ENCODE measurements at regions not wholly inside any gene's neighbourhood (a gene's known extent, or its start where the extent isn't known, plus 50 kb on each side); places are given as distances from the start of the nearest gene placed in this dataset.
"Not testable (repeated sequence)": the region's sequence is repeated elsewhere in the genome, so short reads cannot be mapped to it uniquely, and the experiment has no call there.

GRCh38 chr1:213585402-213585801 is 402.4 kb upstream of the PROX1 start:
- DNase-seq (ENCODE audit: low read depth), result no peak

GRCh38 chr1:213585959-213586586 is 401.7 kb upstream of the PROX1 start:
- no peak for DNase-seq (ENCODE audit: low read depth)

- no peak for DNase-seq (ENCODE audit: low read depth)
Observed at GRCh38 chr1:213586587-213586972, 401.2 kb upstream of the PROX1 start.

- no peak for DNase-seq (ENCODE audit: low read depth)
Observed at GRCh38 chr1:213596729-213597128, 391.0 kb upstream of the PROX1 start.

GRCh38 chr1:213598263-213598662 is 389.5 kb upstream of the PROX1 start:
- no peak for DNase-seq (ENCODE audit: low read depth)

GRCh38 chr1:213600879-213601278 is 386.9 kb upstream of the PROX1 start:
- no peak for DNase-seq (ENCODE audit: low read depth)

GRCh38 chr1:213601705-213602104 is 386.1 kb upstream of the PROX1 start:
- DNase-seq (ENCODE audit: low read depth), result not testable (repeated sequence)

- DNase-seq (ENCODE audit: low read depth), result no peak
Observed at GRCh38 chr1:213602796-213603486, 384.8 kb upstream of the PROX1 start.

- DNase-seq (ENCODE audit: low read depth), result no peak
Observed at GRCh38 chr1:213604477-213604876, 383.3 kb upstream of the PROX1 start.

GRCh38 chr1:213605732-213606131 is 382.0 kb upstream of the PROX1 start:
- DNase-seq (ENCODE audit: low read depth), result no peak

GRCh38 chr1:213606252-213606820 is 381.4 kb upstream of the PROX1 start:
- DNase-seq (ENCODE audit: low read depth), result no peak

- no peak for DNase-seq (ENCODE audit: low read depth)
Observed at GRCh38 chr1:213613549-213613948, 374.2 kb upstream of the PROX1 start.

GRCh38 chr1:213615226-213615916 is 372.4 kb upstream of the PROX1 start:
- no peak for DNase-seq (ENCODE audit: low read depth)

- DNase-seq (ENCODE audit: low read depth), result no peak
Observed at GRCh38 chr1:213617133-213617532, 370.6 kb upstream of the PROX1 start.

GRCh38 chr1:213618094-213618493 is 369.7 kb upstream of the PROX1 start:
- no peak for DNase-seq (ENCODE audit: low read depth)

- DNase-seq (ENCODE audit: low read depth), result no peak
Observed at GRCh38 chr1:213619026-213619425, 368.7 kb upstream of the PROX1 start.

- no peak for DNase-seq (ENCODE audit: low read depth)
Observed at GRCh38 chr1:213621077-213621476, 366.7 kb upstream of the PROX1 start.

- no peak for DNase-seq (ENCODE audit: low read depth)
Observed at GRCh38 chr1:213622365-213623063, 365.3 kb upstream of the PROX1 start.

GRCh38 chr1:213623064-213623581 is 364.6 kb upstream of the PROX1 start:
- no peak for DNase-seq (ENCODE audit: low read depth)

- no peak for DNase-seq (ENCODE audit: low read depth)
Observed at GRCh38 chr1:213623862-213624261, 363.9 kb upstream of the PROX1 start.

GRCh38 chr1:213636778-213637177 is 351.0 kb upstream of the PROX1 start:
- not testable (repeated sequence) for DNase-seq (ENCODE audit: low read depth)

- no peak for DNase-seq (ENCODE audit: low read depth)
Observed at GRCh38 chr1:213641312-213641711, 346.5 kb upstream of the PROX1 start.

Data from GM04503 (cell line).